Kidney glomerular epithelial cell (primary cell): ENCODE measurements at regions not wholly inside any gene's neighbourhood (a gene's known extent, or its start where the extent isn't known, plus 50 kb on each side); places are given as distances from the start of the nearest gene placed in this dataset.

Source experiments
- DNase-seq: peaks from one replicate; lab custom pipeline; 2025; lab: John Stamatoyannopoulos, UW

GRCh38 chr10:120372917-120373316 lies 84.1 kb upstream of the PLPP4 start:
- DNase-seq: no peak

GRCh38 chr10:120375666-120376065 lies 81.4 kb upstream of the PLPP4 start:
- no peak for DNase-seq

- no peak for DNase-seq
These were observed 75.1 kb upstream of the PLPP4 start for GRCh38 chr10:120381931-120382330.

GRCh38 chr10:120382360-120382759 lies 74.7 kb upstream of the PLPP4 start:
- DNase-seq: no peak

GRCh38 chr10:120385992-120386391 lies 71.0 kb upstream of the PLPP4 start:
- DNase-seq: no peak

- DNase-seq: peak; percentile 21
These were observed 70.1 kb upstream of the PLPP4 start for GRCh38 chr10:120386896-120387295.

GRCh38 chr10:120387326-120387725 lies 69.7 kb upstream of the PLPP4 start:
- peak; percentile 24 for DNase-seq

GRCh38 chr10:120392245-120392644 lies 64.8 kb upstream of the PLPP4 start:
- no peak for DNase-seq

GRCh38 chr10:120392671-120393079 lies 64.4 kb upstream of the PLPP4 start:
- peak; percentile 50 for DNase-seq

- peak; percentile 63 for DNase-seq
These were observed 62.6 kb upstream of the PLPP4 start for GRCh38 chr10:120394446-120394845.

- no peak for DNase-seq
These were observed 60.8 kb upstream of the PLPP4 start for GRCh38 chr10:120396228-120396627.

GRCh38 chr10:120398180-120398579 lies 58.8 kb upstream of the PLPP4 start:
- no peak for DNase-seq

- no peak for DNase-seq
These were observed 56.4 kb upstream of the PLPP4 start for GRCh38 chr10:120400601-120401000.

GRCh38 chr10:120402147-120402766 lies 54.8 kb upstream of the PLPP4 start:
- DNase-seq: peak; percentile 23

- peak; percentile 8 for DNase-seq
These were observed 53.9 kb upstream of the PLPP4 start for GRCh38 chr10:120403109-120403508.

- no peak for DNase-seq
These were observed 50.7 kb upstream of the PLPP4 start for GRCh38 chr10:120406376-120406775.
